H9 (cell line): ENCODE measurements at regions not wholly inside any gene's neighbourhood (a gene's known extent, or its start where the extent isn't known, plus 50 kb on each side); places are given as distances from the start of the nearest gene placed in this dataset.

Experiments used
- DNase-seq: peaks from one replicate; pipeline ENCODE4 v3.0.0-alpha.2; 2017
- H2AFZ ChIP-seq: one replicate; pipeline ENCODE4 v1.6.1; 2013; ENCODE audit warnings: mild to moderate bottlenecking, low read length, control low read depth, moderate library complexity
- H2AK5ac ChIP-seq: 2 replicates; pipeline ENCODE4 v1.6.1; 2013; ENCODE audit warnings: low read length, control low read depth, mixed read lengths; ENCODE audit not compliant: insufficient read length
- H2BK120ac ChIP-seq: one replicate; pipeline ENCODE4 v1.6.1; 2013; ENCODE audit warnings: low read depth, mild to moderate bottlenecking, low read length, control low read depth, inconsistent platforms; ENCODE audit not compliant: poor library complexity, severe bottlenecking
- H2BK12ac ChIP-seq: 2 replicates; pipeline ENCODE4 v1.6.1; 2013; ENCODE audit warnings: low read length, control low read depth, mixed read lengths, low read depth; ENCODE audit not compliant: insufficient read length
- H2BK15ac ChIP-seq: 2 replicates; pipeline ENCODE4 v1.6.1; 2013; ENCODE audit warnings: low read depth, low read length, control low read depth
- H2BK20ac ChIP-seq: one replicate; pipeline ENCODE4 v1.6.1; 2013; ENCODE audit warnings: low read depth, mild to moderate bottlenecking, low read length, control low read depth, inconsistent platforms; ENCODE audit not compliant: poor library complexity, severe bottlenecking
- H2BK5ac ChIP-seq: 2 replicates; pipeline ENCODE4 v1.6.1; 2013; ENCODE audit warnings: low read length, control low read depth, mixed read lengths; ENCODE audit not compliant: insufficient read length
- H3K14ac ChIP-seq: 2 replicates; pipeline ENCODE4 v1.6.1; 2013; ENCODE audit warnings: low read length, control low read depth; ENCODE audit not compliant: insufficient read depth
- H3K18ac ChIP-seq: 2 replicates; pipeline ENCODE4 v1.6.1; 2013; ENCODE audit warnings: low read depth, mild to moderate bottlenecking, mixed read lengths, low read length, control low read depth; ENCODE audit not compliant: insufficient read length
- H3K23ac ChIP-seq: 2 replicates; pipeline ENCODE4 v1.6.1; 2013; ENCODE audit warnings: low read length, control low read depth, mixed read lengths, low read depth; ENCODE audit not compliant: insufficient read length
- H3K23me2 ChIP-seq: 2 replicates; pipeline ENCODE4 v1.6.1; 2013; ENCODE audit warnings: low read depth, mild to moderate bottlenecking, mixed read lengths, low read length, control low read depth; ENCODE audit not compliant: insufficient read length, poor library complexity, severe bottlenecking
- H3K27ac ChIP-seq: 2 replicates; pipeline ENCODE4 v1.5.1; 2013; ENCODE audit warnings: low read length, control low read depth, mixed read lengths, low read depth; ENCODE audit not compliant: insufficient read length
- H3K27me3 ChIP-seq: 2 replicates; pipeline ENCODE4 v1.6.1; 2013; ENCODE audit warnings: low read length, control low read depth, inconsistent platforms; ENCODE audit not compliant: insufficient read depth
- H3K4ac ChIP-seq: 2 replicates; pipeline ENCODE4 v1.6.1; 2013; ENCODE audit warnings: low read depth, mild to moderate bottlenecking, control low read depth, inconsistent platforms, low read length, moderate library complexity
- H3K4me1 ChIP-seq: 2 replicates; pipeline ENCODE4 v1.6.1; 2013; ENCODE audit warnings: low read length, control low read depth, inconsistent platforms; ENCODE audit not compliant: insufficient read depth
- H3K4me2 ChIP-seq: 2 replicates; pipeline ENCODE4 v1.6.1; 2013; ENCODE audit warnings: low read length, control low read depth, mixed read lengths; ENCODE audit not compliant: insufficient read length, insufficient read depth
- H3K56ac ChIP-seq: 2 replicates; pipeline ENCODE4 v1.6.1; 2013; ENCODE audit warnings: low read depth, mild to moderate bottlenecking, mixed read lengths, low read length, control low read depth; ENCODE audit not compliant: insufficient read length
- H3K79me1 ChIP-seq: 2 replicates; pipeline ENCODE4 v1.6.1; 2013; ENCODE audit warnings: low read depth, mild to moderate bottlenecking, moderate library complexity, low read length, control low read depth, inconsistent platforms; ENCODE audit not compliant: insufficient read depth, poor library complexity, severe bottlenecking
- H3K79me2 ChIP-seq: 2 replicates; pipeline ENCODE4 v1.6.1; 2013; ENCODE audit warnings: low read length, control low read depth, inconsistent platforms; ENCODE audit not compliant: insufficient read depth
- H3K9ac ChIP-seq: 2 replicates; pipeline ENCODE4 v1.6.1; 2013; ENCODE audit warnings: low read length, control low read depth, mixed read lengths; ENCODE audit not compliant: insufficient read length; ENCODE audit errors: extremely low read depth
- H3K9me3 ChIP-seq: one replicate; pipeline ENCODE4 v1.6.1; 2013; ENCODE audit warnings: low read depth, low read length, inconsistent platforms; ENCODE audit not compliant: control insufficient read depth
- H3T11ph ChIP-seq: one replicate; pipeline ENCODE4 v1.6.1; 2013; ENCODE audit warnings: mild to moderate bottlenecking, low read length, control low read depth, inconsistent platforms
- H4K20me1 ChIP-seq: one replicate; pipeline ENCODE4 v1.6.1; 2013; ENCODE audit not compliant: control insufficient read depth, insufficient read length, insufficient read depth
- H4K5ac ChIP-seq: 2 replicates; pipeline ENCODE4 v1.6.1; 2013; ENCODE audit warnings: low read depth, mild to moderate bottlenecking, mixed read lengths, low read length, control low read depth; ENCODE audit not compliant: insufficient read length
- H4K8ac ChIP-seq: replicated peaks from 2 replicates; pipeline ENCODE4 v1.6.1; 2013; ENCODE audit warnings: low read length, control low read depth, mixed read lengths, low read depth; ENCODE audit not compliant: insufficient read length
- H4K91ac ChIP-seq: 2 replicates; pipeline ENCODE4 v1.6.1; 2013; ENCODE audit warnings: low read depth, mild to moderate bottlenecking, moderate library complexity, mixed read lengths, low read length, control low read depth; ENCODE audit not compliant: insufficient read length
- H3K27ac Mint-ChIP-seq, 3 experiments: 2 replicates in 2 of 3; 3 replicates in 1 of 3; pipeline ENCODE4 v1.8.0; 2020 to 2021; ENCODE audit warnings: mixed read lengths in 3 of 3, mild to moderate bottlenecking in 1 of 3, moderate library complexity in 1 of 3
- H3K27me3 Mint-ChIP-seq: 2 replicates; pipeline ENCODE4 v1.8.0; 2021; ENCODE audit warnings: low read depth, mild to moderate bottlenecking, moderate library complexity, mixed read lengths
- H3K36me3 Mint-ChIP-seq, 3 experiments: 2 replicates in 2 of 3; 3 replicates in 1 of 3; pipeline ENCODE4 v1.8.0; 2020 to 2021; ENCODE audit warnings: low read depth in 3 of 3, mixed read lengths in 3 of 3; ENCODE audit not compliant: insufficient read depth in 1 of 3
- H3K4me1 Mint-ChIP-seq, 2 experiments: 2 replicates each; pipeline ENCODE4 v1.8.0; 2020; ENCODE audit warnings: mixed read lengths in 2 of 2
- H3K4me3 Mint-ChIP-seq, 2 experiments: 2 replicates in 1 of 2; 3 replicates in 1 of 2; pipeline ENCODE4 v1.8.0; 2020 to 2021; ENCODE audit warnings: mild to moderate bottlenecking in 2 of 2, mixed read lengths in 2 of 2, moderate library complexity in 1 of 2
- H3K9me3 Mint-ChIP-seq, 2 experiments: 2 replicates in 1 of 2; 3 replicates in 1 of 2; pipeline ENCODE4 v1.8.0; 2020; ENCODE audit warnings: mild to moderate bottlenecking in 2 of 2, mixed read lengths in 2 of 2, moderate library complexity in 1 of 2
- CTCF ChIP-seq: fragments of 200-600 bp; sonication (generic); conservative IDR thresholded peaks from 3 replicates; pipeline ENCODE4 v1.8.0; 2021; ENCODE audit warnings: antibody characterized with exemption, mild to moderate bottlenecking
- WGBS: extraction: QIAGEN DNeasy Blood & Tissue Kit; methylation state at CpG from one replicate; pipeline ENCODE4 v1.1.7; 2013; ENCODE audit warnings: missing lambda C conversion rate, low lambda C conversion rate, mixed read lengths; ENCODE audit not compliant: insufficient read length; ENCODE audit errors: extremely low coverage; 5-methylcytosine and 5-hydroxymethylcytosine counted together

- H2BK120ac ChIP-seq: no peak overlapping the region
- no peaks in the 10 kb centered on the region for H3K9me3 ChIP-seq
- no peak overlapping the region for H2BK12ac ChIP-seq
- Mint-ChIP-seq H3K36me3 (no peaks in the 10 kb centered on the region), H3K27me3 (no peaks in the 10 kb centered on the region; the same call in 1 of the 2 replicates), H3K4me3 (no peak overlapping the region), H3K27ac (no peak overlapping the region), H3K9me3 (no peaks in the 10 kb centered on the region; a peak in 1 of 5 replicates), H3K4me1 (peaks cover 15 to 25% of the 10 kb centered on the region in 2 experiments)
- H3K9ac ChIP-seq: no peak overlapping the region
- H3K4me1 ChIP-seq: no peaks in the 10 kb centered on the region; the same call in 1 of the 2 replicates
- no peak overlapping the region for H2BK20ac ChIP-seq
- no peak overlapping the region for H3K18ac ChIP-seq
- H4K91ac ChIP-seq: no peak overlapping the region
- WGBS: no CpG with 5 or more reads among the region's 9 CpGs
- no peak overlapping the region for H3K56ac ChIP-seq
- no peak overlapping the region for H2AK5ac ChIP-seq
- no peak overlapping the region for H2BK5ac ChIP-seq
- DNase-seq: no peak
- no peak overlapping the region for H3K14ac ChIP-seq
- TF ChIP-seq CTCF: no peak
- H2BK15ac ChIP-seq: no peak overlapping the region
- H4K8ac ChIP-seq: no peak overlapping the region
- H3K27me3 ChIP-seq: no peaks in the 10 kb centered on the region
- H4K5ac ChIP-seq: no peak overlapping the region
- no peak overlapping the region for H3K27ac ChIP-seq
- no peak overlapping the region for H3K4ac ChIP-seq
- H2AFZ ChIP-seq: no peak overlapping the region
- H3K4me2 ChIP-seq: no peak overlapping the region
- H3K79me1 ChIP-seq: no peaks in the 10 kb centered on the region
- H3K23ac ChIP-seq: no peak overlapping the region
- H3T11ph ChIP-seq: no peak overlapping the region
- no peaks in the 10 kb centered on the region for H3K23me2 ChIP-seq
- no peaks in the 10 kb centered on the region for H3K79me2 ChIP-seq
- no peaks in the 10 kb centered on the region for H4K20me1 ChIP-seq
Measured at GRCh38 chr2:15822151-15823044, 118.0 kb upstream of the MYCN start.
